Caco-2 (cell line): ENCODE measurements at regions not wholly inside any gene's neighbourhood (a gene's known extent, or its start where the extent isn't known, plus 50 kb on each side); places are given as distances from the start of the nearest gene placed in this dataset.

ENCODE experiments used
- BruUV-seq: library from RNA; stranded (reverse); fragments of 400-500 nt; replicated peaks from 2 replicates; lab custom pipeline; 2021; lab: Mats Ljungman, UMichigan
- CTCF ChIA-PET: fragments of 300-600 bp; sonication (Branson Sonifier 250); formaldehyde crosslinking; loops from one replicate; lab custom pipeline; 2022; ENCODE audit warnings: antibody characterized with exemption; lab: Charles Lee
- POLR2A ChIA-PET: fragments of 300-600 bp; sonication (Branson Sonifier 250); formaldehyde crosslinking; loops from one replicate; lab custom pipeline; 2022; ENCODE audit warnings: antibody characterized with exemption; lab: Charles Lee
- DNase-seq, 2 experiments: peaks; one replicate each; pipeline versions ENCODE4 v3.0.0 to v3.0.0-alpha.2; 2020 to 2022
- H3K27me3 ChIP-seq: replicated peaks from 2 replicates; pipeline ENCODE4 v1.6.0; 2011; ENCODE audit warnings: low read length; ENCODE audit not compliant: control insufficient read depth, insufficient read depth
- H3K36me3 ChIP-seq: 2 replicates; pipeline ENCODE4 v1.5.1; 2011; ENCODE audit warnings: low read length; ENCODE audit not compliant: control insufficient read depth, insufficient read depth
- H3K4me1 ChIP-seq: fragments of 250-450 bp; sonication (Bioruptor Pico); 2 replicates; pipeline ENCODE4 v1.5.1; 2020; ENCODE audit warnings: mild to moderate bottlenecking
- H3K4me3 ChIP-seq: 2 replicates; pipeline ENCODE4 v1.5.1; 2011; ENCODE audit warnings: low read depth, mild to moderate bottlenecking, control low read depth, low read length
- H3K9me3 ChIP-seq: fragments of 250-450 bp; sonication (Bioruptor Pico); 2 replicates; pipeline ENCODE4 v1.5.1; 2020; ENCODE audit warnings: mild to moderate bottlenecking, moderate library complexity
- H3K27ac Mint-ChIP-seq: one replicate; pipeline ENCODE4 v1.8.0; 2022; ENCODE audit warnings: mixed read lengths; ENCODE audit not compliant: unreplicated experiment
- H3K27me3 Mint-ChIP-seq: one replicate; pipeline ENCODE4 v1.8.0; 2022; ENCODE audit warnings: mixed read lengths; ENCODE audit not compliant: insufficient read depth, unreplicated experiment
- H3K36me3 Mint-ChIP-seq: one replicate; pipeline ENCODE4 v1.8.0; 2022; ENCODE audit warnings: mild to moderate bottlenecking, mixed read lengths; ENCODE audit not compliant: insufficient read depth, unreplicated experiment
- H3K4me1 Mint-ChIP-seq: one replicate; pipeline ENCODE4 v1.8.0; 2022; ENCODE audit warnings: low read depth, mixed read lengths; ENCODE audit not compliant: unreplicated experiment
- H3K4me3 Mint-ChIP-seq: one replicate; pipeline ENCODE4 v1.8.0; 2022; ENCODE audit warnings: mild to moderate bottlenecking, moderate library complexity, mixed read lengths; ENCODE audit not compliant: unreplicated experiment
- H3K9me3 Mint-ChIP-seq: one replicate; pipeline ENCODE4 v1.8.0; 2022; ENCODE audit warnings: mixed read lengths; ENCODE audit not compliant: unreplicated experiment
- intact Hi-C: fragments of 100-400 bp; cut with micrococcal nuclease; formaldehyde crosslinking; loops from one replicate; pipeline ENCODE4 v1.10.0; 2022; ENCODE audit not compliant: unreplicated experiment
- TF ChIP-seq, protein P1 (sequence below), 2 experiments: fragments of 200-600 bp in 1 of 2; IDR thresholded peaks; 1 replicate in 1 of 2; 2 replicates in 1 of 2; pipeline versions ENCODE4 v1.5.1 to v1.8.0; 2011 to 2022; ENCODE audit warnings: antibody characterized with exemption in 1 of 2, control low read depth in 1 of 2, inconsistent platforms in 1 of 2, low read depth in 1 of 2, low read length in 1 of 2, mild to moderate bottlenecking in 1 of 2, moderate library complexity in 1 of 2; ENCODE audit not compliant: insufficient read depth in 1 of 2, severe bottlenecking in 1 of 2, unreplicated experiment in 1 of 2

DNA sequence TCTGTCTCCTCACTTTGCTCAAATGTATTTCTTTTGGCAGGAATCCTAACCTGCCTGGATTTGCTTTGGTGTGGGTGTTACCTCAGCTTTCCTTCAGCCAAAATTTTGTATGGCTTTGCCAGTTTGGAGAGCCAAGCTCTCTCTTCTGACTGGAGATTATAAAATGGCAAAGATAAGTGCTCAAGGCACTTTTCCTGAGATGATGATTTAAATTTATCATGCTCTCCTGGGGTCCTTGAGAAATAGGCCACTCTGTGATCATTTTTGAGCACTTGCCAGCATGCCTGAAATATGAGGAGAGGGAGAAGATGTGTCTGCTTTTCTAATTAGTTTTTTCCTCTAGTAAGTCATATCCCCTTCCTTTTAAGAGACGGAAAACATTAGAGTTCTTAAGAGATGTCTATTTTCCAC is 683.0 kb downstream of the SLC4A3 start:
- no peak overlapping the region for H3K4me3 Mint-ChIP-seq
- no peak for DNase-seq
- CTCF ChIA-PET: no interaction called here
- BruUV-seq: no TSS peak
- no peak overlapping the region for H3K27ac Mint-ChIP-seq
- no peaks in the 10 kb centered on the region for H3K9me3 ChIP-seq
- no peaks in the 10 kb centered on the region for H3K4me1 Mint-ChIP-seq
- no peaks in the 10 kb centered on the region for H3K9me3 Mint-ChIP-seq
- H3K36me3 Mint-ChIP-seq: no peaks in the 10 kb centered on the region
- peaks cover 17% of the 10 kb centered on the region for H3K27me3 Mint-ChIP-seq
- no peaks in the 10 kb centered on the region for H3K36me3 ChIP-seq
- POLR2A ChIA-PET: no interaction called here
- H3K4me3 ChIP-seq: no peak overlapping the region
- intact Hi-C loops: no loop called here
- no peaks in the 10 kb centered on the region for H3K27me3 ChIP-seq
- TF ChIP-seq, protein P1, sequence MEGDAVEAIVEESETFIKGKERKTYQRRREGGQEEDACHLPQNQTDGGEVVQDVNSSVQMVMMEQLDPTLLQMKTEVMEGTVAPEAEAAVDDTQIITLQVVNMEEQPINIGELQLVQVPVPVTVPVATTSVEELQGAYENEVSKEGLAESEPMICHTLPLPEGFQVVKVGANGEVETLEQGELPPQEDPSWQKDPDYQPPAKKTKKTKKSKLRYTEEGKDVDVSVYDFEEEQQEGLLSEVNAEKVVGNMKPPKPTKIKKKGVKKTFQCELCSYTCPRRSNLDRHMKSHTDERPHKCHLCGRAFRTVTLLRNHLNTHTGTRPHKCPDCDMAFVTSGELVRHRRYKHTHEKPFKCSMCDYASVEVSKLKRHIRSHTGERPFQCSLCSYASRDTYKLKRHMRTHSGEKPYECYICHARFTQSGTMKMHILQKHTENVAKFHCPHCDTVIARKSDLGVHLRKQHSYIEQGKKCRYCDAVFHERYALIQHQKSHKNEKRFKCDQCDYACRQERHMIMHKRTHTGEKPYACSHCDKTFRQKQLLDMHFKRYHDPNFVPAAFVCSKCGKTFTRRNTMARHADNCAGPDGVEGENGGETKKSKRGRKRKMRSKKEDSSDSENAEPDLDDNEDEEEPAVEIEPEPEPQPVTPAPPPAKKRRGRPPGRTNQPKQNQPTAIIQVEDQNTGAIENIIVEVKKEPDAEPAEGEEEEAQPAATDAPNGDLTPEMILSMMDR (IDR thresholded peaks at IDR 0.05; ENCODE audit: insufficient read depth in 1 of 2, low read depth in 1 of 2, low read length in 1 of 2, severe bottlenecking in 1 of 2, unreplicated experiment in 1 of 2): no peak
- H3K4me1 ChIP-seq: no peaks in the 10 kb centered on the region

DNA sequence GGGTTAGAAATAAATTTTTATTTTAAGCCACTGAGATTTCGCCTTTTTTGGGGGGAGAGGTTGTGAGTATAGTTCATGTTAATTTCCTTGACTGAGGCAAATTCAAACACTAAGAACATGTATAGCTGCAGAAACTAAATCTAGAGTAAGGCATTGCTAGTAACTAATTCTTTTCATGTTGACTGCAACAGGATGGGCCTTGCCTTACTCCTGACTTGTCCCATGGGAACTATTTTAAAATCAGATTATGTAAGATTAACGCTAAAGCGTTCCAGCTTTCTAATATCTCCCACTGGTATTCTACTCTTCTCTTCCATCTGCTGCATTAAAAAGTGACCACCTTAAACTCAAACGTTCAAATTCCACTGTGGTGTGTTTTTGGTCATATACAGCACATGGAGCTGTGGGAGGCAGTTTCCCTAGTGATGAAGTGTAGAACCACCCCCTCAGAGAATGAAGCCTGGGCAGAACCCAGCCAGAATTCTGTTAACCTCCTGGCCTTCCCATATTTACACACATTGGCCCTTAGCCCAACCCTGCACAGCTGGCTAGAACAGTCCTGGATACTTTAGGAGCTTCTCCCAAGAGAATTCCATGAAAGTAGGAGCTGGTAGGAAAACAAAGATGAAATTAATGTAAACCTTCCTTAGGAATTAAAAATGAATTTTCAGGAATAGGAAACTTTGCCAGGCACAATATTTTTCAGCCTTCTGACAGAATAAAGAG is 687.8 kb downstream of the SLC4A3 start:
- H3K27me3 Mint-ChIP-seq: peaks cover 12% of the 10 kb centered on the region
- CTCF ChIA-PET: no interaction called here
- no TSS peak for BruUV-seq
- TF ChIP-seq, protein P1 (IDR thresholded peaks at IDR 0.05; ENCODE audit: insufficient read depth in 1 of 2, low read depth in 1 of 2, low read length in 1 of 2, severe bottlenecking in 1 of 2, unreplicated experiment in 1 of 2): no peak
- H3K9me3 Mint-ChIP-seq: no peaks in the 10 kb centered on the region
- H3K36me3 Mint-ChIP-seq: no peaks in the 10 kb centered on the region
- H3K4me1 Mint-ChIP-seq: no peaks in the 10 kb centered on the region
- H3K27ac Mint-ChIP-seq: no peak overlapping the region
- no peak overlapping the region for H3K4me3 Mint-ChIP-seq
- no peak for DNase-seq
- Histone ChIP-seq H3K9me3 (no peaks in the 10 kb centered on the region), H3K36me3 (no peaks in the 10 kb centered on the region), H3K27me3 (no peaks in the 10 kb centered on the region), H3K4me1 (no peaks in the 10 kb centered on the region), H3K4me3 (no peak overlapping the region)
- intact Hi-C loops: no loop called here
- POLR2A ChIA-PET: no interaction called here

DNA sequence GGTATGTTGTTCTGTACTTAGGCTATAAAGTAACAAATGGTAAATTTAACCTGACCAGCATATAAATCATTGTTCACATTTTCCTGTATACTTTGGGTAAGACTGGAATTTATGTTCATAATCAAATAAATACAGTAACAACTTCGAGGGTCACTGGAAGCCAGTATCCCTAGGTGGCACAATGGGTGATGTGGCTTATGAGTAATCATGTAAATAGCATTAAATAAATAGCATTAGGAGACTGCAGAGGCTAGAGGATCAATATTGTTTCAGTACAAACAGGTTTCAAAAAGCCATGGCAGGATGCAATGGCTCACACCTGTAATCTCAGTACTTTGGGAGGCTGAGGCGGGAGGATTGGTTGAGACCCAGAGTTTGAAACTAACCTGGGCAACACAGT is 690.6 kb downstream of the SLC4A3 start:
- Mint-ChIP-seq H3K4me1 (no peaks in the 10 kb centered on the region), H3K27me3 (peaks cover 16% of the 10 kb centered on the region), H3K4me3 (no peak overlapping the region), H3K9me3 (no peaks in the 10 kb centered on the region), H3K27ac (no peak overlapping the region), H3K36me3 (no peaks in the 10 kb centered on the region)
- intact Hi-C loops: no loop called here
- Histone ChIP-seq H3K9me3 (no peaks in the 10 kb centered on the region), H3K4me3 (no peak overlapping the region), H3K4me1 (no peaks in the 10 kb centered on the region), H3K27me3 (no peaks in the 10 kb centered on the region), H3K36me3 (no peaks in the 10 kb centered on the region)
- no TSS peak for BruUV-seq
- no peak for DNase-seq
- ChIA-PET POLR2A (no interaction called here), CTCF (no interaction called here)
- TF ChIP-seq, protein P1 (IDR thresholded peaks at IDR 0.05; ENCODE audit: insufficient read depth in 1 of 2, low read depth in 1 of 2, low read length in 1 of 2, severe bottlenecking in 1 of 2, unreplicated experiment in 1 of 2): no peak
